H1 (cell line): ENCODE measurements at regions not wholly inside any gene's neighbourhood (a gene's known extent, or its start where the extent isn't known, plus 50 kb on each side); places are given as distances from the start of the nearest gene placed in this dataset.

Source experiments
- EP300 ChIP-seq, 2 experiments: IDR thresholded peaks; 1 replicate in 1 of 2; 2 replicates in 1 of 2; pipeline ENCODE4 v1.6.1; 2011 to 2012; ENCODE audit warnings: low read depth in 2 of 2, low read length in 2 of 2, mild to moderate bottlenecking in 2 of 2, borderline replicate concordance in 1 of 2, inconsistent platforms in 1 of 2, moderate library complexity in 1 of 2
- EZH2 ChIP-seq: fragments of 200-600 bp; sonication (generic); IDR thresholded peaks from 2 replicates; pipeline ENCODE4 v1.7.1; 2012; ENCODE audit warnings: low read depth, mild to moderate bottlenecking, moderate library complexity, low read length, inconsistent platforms; ENCODE audit not compliant: severe bottlenecking
- JUND ChIP-seq: IDR thresholded peaks from 2 replicates; pipeline ENCODE4 v1.6.1; 2011; ENCODE audit warnings: mild to moderate bottlenecking, improper control_type of control experiment, low read length
- POLR2AphosphoS5 ChIP-seq: IDR thresholded peaks from 2 replicates; pipeline ENCODE4 v1.6.1; 2011; ENCODE audit warnings: low read depth, low read length
- RNF2 ChIP-seq: fragments of 200-900, 300-1000 bp; sonication (generic); IDR thresholded peaks from 2 replicates; pipeline ENCODE4 v1.7.1; 2016; ENCODE audit warnings: borderline replicate concordance, low read depth, mild to moderate bottlenecking, antibody characterized with exemption, low read length; ENCODE audit not compliant: poor library complexity, severe bottlenecking; ENCODE audit errors: missing control alignments
- SP1 ChIP-seq: IDR thresholded peaks from 2 replicates; pipeline ENCODE4 v1.6.1; 2011; ENCODE audit warnings: low read depth, low read length
- TAF1 ChIP-seq: IDR thresholded peaks from 2 replicates; pipeline ENCODE4 v1.6.1; 2011; ENCODE audit warnings: mild to moderate bottlenecking, low read depth, low read length
- TF ChIP-seq, protein P1 (sequence below), 3 experiments: IDR thresholded peaks; 1 replicate in 2 of 3; 2 replicates in 1 of 3; pipeline versions ENCODE4 v1.5.1 to v1.6.1; 2011; ENCODE audit warnings: low read length in 3 of 3, mild to moderate bottlenecking in 3 of 3, inconsistent platforms in 2 of 3, low read depth in 1 of 3, moderate library complexity in 1 of 3; ENCODE audit not compliant: insufficient read depth in 1 of 3; ENCODE audit errors: control extremely low read depth in 1 of 3

DNA sequence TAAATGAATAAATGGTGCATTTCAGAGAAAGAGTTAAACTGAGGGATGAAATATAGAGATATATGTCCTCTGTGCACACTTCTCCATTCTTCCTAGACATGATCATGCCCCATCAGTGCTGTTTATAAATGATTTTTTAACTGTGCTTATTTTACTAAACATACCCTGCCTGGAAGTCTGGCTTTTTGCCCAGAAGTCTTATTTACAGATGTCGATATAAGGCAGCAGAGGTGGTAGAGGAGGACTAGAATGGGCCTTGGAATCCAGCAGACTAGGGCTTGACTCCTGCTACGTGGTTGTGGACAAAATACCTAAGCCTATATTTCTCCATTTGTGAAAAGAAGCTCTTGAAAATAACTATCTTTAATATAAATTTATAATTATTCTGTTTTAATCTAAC, 355.5 kb downstream of the RAD51AP2 start:
- no peak for TF ChIP-seq EZH2
- TF ChIP-seq POLR2AphosphoS5, result no peak
- TF ChIP-seq RNF2, result no peak
- no peak for TF ChIP-seq EP300 (IDR thresholded peaks at IDR 0.05; ENCODE audit: borderline replicate concordance in 1 of 2, low read depth in 2 of 2, low read length in 2 of 2)
- TF ChIP-seq, protein P1, sequence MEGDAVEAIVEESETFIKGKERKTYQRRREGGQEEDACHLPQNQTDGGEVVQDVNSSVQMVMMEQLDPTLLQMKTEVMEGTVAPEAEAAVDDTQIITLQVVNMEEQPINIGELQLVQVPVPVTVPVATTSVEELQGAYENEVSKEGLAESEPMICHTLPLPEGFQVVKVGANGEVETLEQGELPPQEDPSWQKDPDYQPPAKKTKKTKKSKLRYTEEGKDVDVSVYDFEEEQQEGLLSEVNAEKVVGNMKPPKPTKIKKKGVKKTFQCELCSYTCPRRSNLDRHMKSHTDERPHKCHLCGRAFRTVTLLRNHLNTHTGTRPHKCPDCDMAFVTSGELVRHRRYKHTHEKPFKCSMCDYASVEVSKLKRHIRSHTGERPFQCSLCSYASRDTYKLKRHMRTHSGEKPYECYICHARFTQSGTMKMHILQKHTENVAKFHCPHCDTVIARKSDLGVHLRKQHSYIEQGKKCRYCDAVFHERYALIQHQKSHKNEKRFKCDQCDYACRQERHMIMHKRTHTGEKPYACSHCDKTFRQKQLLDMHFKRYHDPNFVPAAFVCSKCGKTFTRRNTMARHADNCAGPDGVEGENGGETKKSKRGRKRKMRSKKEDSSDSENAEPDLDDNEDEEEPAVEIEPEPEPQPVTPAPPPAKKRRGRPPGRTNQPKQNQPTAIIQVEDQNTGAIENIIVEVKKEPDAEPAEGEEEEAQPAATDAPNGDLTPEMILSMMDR (IDR thresholded peaks at IDR 0.05; ENCODE audit: control extremely low read depth in 1 of 3, insufficient read depth in 1 of 3, low read depth in 1 of 3, low read length in 3 of 3), result no peak
- TF ChIP-seq SP1, result no peak
- TF ChIP-seq TAF1, result no peak
- no peak for TF ChIP-seq JUND
